Endothelial cell of umbilical vein (primary cell): ENCODE measurements at regions not wholly inside any gene's neighbourhood (a gene's known extent, or its start where the extent isn't known, plus 50 kb on each side); places are given as distances from the start of the nearest gene placed in this dataset.

Experiments used
- BruUV-seq: library from RNA; stranded (reverse); fragments of 400-500 nt; replicated peaks from 2 replicates; lab custom pipeline; 2021; lab: Mats Ljungman, UMichigan
- CTCF ChIA-PET: fragments of 300-600, 350-600 bp; sonication (Branson Sonifier 250); formaldehyde crosslinking; loops from one replicate; lab custom pipeline; 2021; ENCODE audit warnings: antibody characterized with exemption, inconsistent platforms; lab: Charles Lee
- POLR2A ChIA-PET: fragments of 300-600, 350-600 bp; sonication (Branson Sonifier 250); formaldehyde crosslinking; loops from one replicate; lab custom pipeline; 2021; ENCODE audit warnings: antibody characterized with exemption, inconsistent platforms; lab: Charles Lee
- DNase-seq: peaks from one replicate; pipeline ENCODE4 v3.0.0-alpha.2; 2011; ENCODE audit warnings: low read depth, low spot score
- FAIRE-seq: peaks from 2 replicates; lab custom pipeline; 2011; peaks lifted over from hg19 to GRCh38; lab: Jason Lieb, UNC
- H2AFZ ChIP-seq: 2 replicates; pipeline ENCODE4 v1.6.0; 2012; ENCODE audit warnings: low read depth, low read length, control low read depth, inconsistent platforms
- H3K27ac ChIP-seq: 2 replicates; pipeline ENCODE4 v1.5.1; 2011; ENCODE audit warnings: low read depth, mild to moderate bottlenecking, control low read depth, low read length, moderate library complexity; ENCODE audit not compliant: insufficient read depth
- H3K27me3 ChIP-seq, 2 experiments: 2 replicates each; pipeline versions ENCODE4 v1.6.0 to v1.6.1; 2011; ENCODE audit warnings: low read length in 2 of 2, mixed read lengths in 1 of 2; ENCODE audit not compliant: control insufficient read depth in 2 of 2, insufficient read depth in 2 of 2
- H3K36me3 ChIP-seq, 2 experiments: 2 replicates in 1 of 2; 3 replicates in 1 of 2; pipeline ENCODE4 v1.5.1; 2011; ENCODE audit warnings: low read length in 2 of 2, mild to moderate bottlenecking in 1 of 2, moderate library complexity in 1 of 2; ENCODE audit not compliant: control insufficient read depth in 2 of 2, insufficient read depth in 2 of 2; ENCODE audit errors: extremely low read depth in 1 of 2
- H3K4me1 ChIP-seq: 3 replicates; pipeline ENCODE4 v1.5.1; 2011; ENCODE audit warnings: mild to moderate bottlenecking, low read length; ENCODE audit not compliant: control insufficient read depth, insufficient read depth; ENCODE audit errors: extremely low read depth
- H3K4me2 ChIP-seq: 2 replicates; pipeline ENCODE4 v1.6.1; 2011; ENCODE audit warnings: low read length, control low read depth, mixed read lengths; ENCODE audit not compliant: insufficient read depth
- H3K4me3 ChIP-seq, 3 experiments: fragments of 200-600 bp in 1 of 3; sonication (generic), shearing (Covaris generic) in 1 of 3; replicated peaks in 1 of 3; 2 replicates each; pipeline ENCODE4 v1.5.1; 2011 to 2016; ENCODE audit warnings: control low read depth in 3 of 3, low read length in 3 of 3, mild to moderate bottlenecking in 2 of 3, inconsistent platforms in 1 of 3, low read depth in 1 of 3, moderate library complexity in 1 of 3; ENCODE audit not compliant: insufficient read depth in 1 of 3
- H3K79me2 ChIP-seq: 2 replicates; pipeline ENCODE4 v1.6.0; 2012; ENCODE audit warnings: low read length, inconsistent platforms; ENCODE audit not compliant: control insufficient read depth, insufficient read depth
- H3K9ac ChIP-seq: replicated peaks from 2 replicates; pipeline ENCODE3; 2011; ENCODE audit warnings: low read length, control low read depth; ENCODE audit not compliant: insufficient read depth; ENCODE audit errors: extremely low read depth
- H3K9me1 ChIP-seq: replicated peaks from 3 replicates; pipeline ENCODE4 v1.6.0; 2011; ENCODE audit warnings: mild to moderate bottlenecking, low read length; ENCODE audit not compliant: control insufficient read depth, insufficient read depth; ENCODE audit errors: extremely low read depth
- H3K9me3 ChIP-seq: replicated peaks from 2 replicates; pipeline ENCODE4 v1.5.1; 2012; ENCODE audit warnings: low read length, inconsistent platforms; ENCODE audit not compliant: control insufficient read depth, insufficient read depth
- H4K20me1 ChIP-seq: replicated peaks from 2 replicates; pipeline ENCODE3; 2011; ENCODE audit warnings: mild to moderate bottlenecking, low read length; ENCODE audit not compliant: control insufficient read depth, insufficient read depth; ENCODE audit errors: extremely low read depth
- EZH2 ChIP-seq: IDR thresholded peaks from 2 replicates; pipeline ENCODE4 v1.6.1; 2012; ENCODE audit warnings: borderline replicate concordance, low read depth, mild to moderate bottlenecking, moderate library complexity, low read length, inconsistent platforms; ENCODE audit not compliant: severe bottlenecking
- FOS ChIP-seq: IDR thresholded peaks from 2 replicates; pipeline ENCODE4 v1.6.1; 2011; ENCODE audit warnings: mild to moderate bottlenecking, low read length, moderate library complexity, borderline replicate concordance; ENCODE audit not compliant: insufficient read depth
- GATA2 ChIP-seq: IDR thresholded peaks from 2 replicates; pipeline ENCODE4 v1.7.0; 2011; ENCODE audit warnings: low read depth, mild to moderate bottlenecking, moderate library complexity, mixed read lengths, low read length; ENCODE audit not compliant: insufficient read length, insufficient read depth
- JUN ChIP-seq: IDR thresholded peaks from 2 replicates; pipeline ENCODE4 v1.6.1; 2011; ENCODE audit warnings: borderline replicate concordance, low read depth; ENCODE audit not compliant: insufficient read length, insufficient read depth
- MAX ChIP-seq: IDR thresholded peaks from 2 replicates; pipeline ENCODE4 v1.6.1; 2011; ENCODE audit not compliant: insufficient read depth, insufficient read length
- MYC ChIP-seq: IDR thresholded peaks from one replicate; pipeline ENCODE4 v1.6.1; 2011; ENCODE audit warnings: mild to moderate bottlenecking, low read depth, low read length
- dilution Hi-C: fragments of 300-500 bp; cut with MboI; formaldehyde crosslinking; loops from one replicate; pipeline ENCODE4 v1.15.0; 2019; ENCODE audit warnings: low sequenced_read_pairs; ENCODE audit not compliant: extremely low pct_ligation_motif_present
- intact Hi-C: fragments of 100-400 bp; cut with micrococcal nuclease; formaldehyde crosslinking; loops from one replicate; pipeline ENCODE4 v1.10.0; 2022
- TF ChIP-seq, protein P1 (sequence below), 2 donors: IDR thresholded peaks; 1 replicate in 1 of 2; 2 replicates in 1 of 2; pipeline ENCODE4 v1.5.1; 2011; ENCODE audit warnings: low read length in 2 of 2, mild to moderate bottlenecking in 2 of 2, moderate library complexity in 2 of 2, control low read depth in 1 of 2, inconsistent platforms in 1 of 2, low read depth in 1 of 2; ENCODE audit not compliant: insufficient read depth in 1 of 2; ENCODE audit errors: extremely low read depth in 1 of 2

- Histone ChIP-seq H3K36me3 (no peaks in the 10 kb centered on the region), H3K27ac (no peak overlapping the region), H3K79me2 (no peaks in the 10 kb centered on the region), H2AFZ (no peak overlapping the region), H3K4me1 (no peaks in the 10 kb centered on the region), H3K4me2 (no peak overlapping the region), H3K9me1 (no peaks in the 10 kb centered on the region), H3K9me3 (no peaks in the 10 kb centered on the region), H3K9ac (no peak overlapping the region), H4K20me1 (no peaks in the 10 kb centered on the region), H3K4me3 (no peak overlapping the region), H3K27me3 (no peaks in the 10 kb centered on the region)
- POLR2A ChIA-PET: no interaction called here
- CTCF ChIA-PET: no interaction called here
- no TSS peak for BruUV-seq
- dilution Hi-C loops (no loop called here), intact Hi-C loops (no loop called here)
- no peak for TF ChIP-seq MAX
- TF ChIP-seq, protein P1, sequence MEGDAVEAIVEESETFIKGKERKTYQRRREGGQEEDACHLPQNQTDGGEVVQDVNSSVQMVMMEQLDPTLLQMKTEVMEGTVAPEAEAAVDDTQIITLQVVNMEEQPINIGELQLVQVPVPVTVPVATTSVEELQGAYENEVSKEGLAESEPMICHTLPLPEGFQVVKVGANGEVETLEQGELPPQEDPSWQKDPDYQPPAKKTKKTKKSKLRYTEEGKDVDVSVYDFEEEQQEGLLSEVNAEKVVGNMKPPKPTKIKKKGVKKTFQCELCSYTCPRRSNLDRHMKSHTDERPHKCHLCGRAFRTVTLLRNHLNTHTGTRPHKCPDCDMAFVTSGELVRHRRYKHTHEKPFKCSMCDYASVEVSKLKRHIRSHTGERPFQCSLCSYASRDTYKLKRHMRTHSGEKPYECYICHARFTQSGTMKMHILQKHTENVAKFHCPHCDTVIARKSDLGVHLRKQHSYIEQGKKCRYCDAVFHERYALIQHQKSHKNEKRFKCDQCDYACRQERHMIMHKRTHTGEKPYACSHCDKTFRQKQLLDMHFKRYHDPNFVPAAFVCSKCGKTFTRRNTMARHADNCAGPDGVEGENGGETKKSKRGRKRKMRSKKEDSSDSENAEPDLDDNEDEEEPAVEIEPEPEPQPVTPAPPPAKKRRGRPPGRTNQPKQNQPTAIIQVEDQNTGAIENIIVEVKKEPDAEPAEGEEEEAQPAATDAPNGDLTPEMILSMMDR (IDR thresholded peaks at IDR 0.05; ENCODE audit: extremely low read depth in 1 of 2, insufficient read depth in 1 of 2, low read depth in 1 of 2, low read length in 2 of 2): no peak
- TF ChIP-seq FOS: no peak
- no peak for TF ChIP-seq EZH2
- TF ChIP-seq MYC: no peak
- no peak for TF ChIP-seq GATA2
- TF ChIP-seq JUN: no peak
- no peak for DNase-seq
- FAIRE-seq: no peak
These were observed 300.5 kb upstream of the SEMA3A start for GRCh38 chr7:84495128-84495527.
